ENCODE measurements at regions not wholly inside any gene's neighbourhood (a gene's known extent, or its start where the extent isn't known, plus 50 kb on each side); places are given as distances from the start of the nearest gene placed in this dataset.

- no peaks in the 10 kb centered on the region for H3K27me3 ChIP-seq (ENCODE audit: control insufficient read depth, insufficient read depth, low read length)
- WGBS (ENCODE audit: insufficient coverage, insufficient read length), result no CpG with 5 or more reads among the region's 4 CpGs
- H3K9me3 ChIP-seq (ENCODE audit: control insufficient read depth, insufficient read depth, low read length), result no peaks in the 10 kb centered on the region
- no peak for DNase-seq (ENCODE audit: low read depth, low spot score)
- H3K4me1 ChIP-seq (ENCODE audit: control insufficient read depth, insufficient read depth, low read length), result peaks cover 2% of the 10 kb centered on the region; the same call in 1 of the 2 replicates
- H3K27ac ChIP-seq (ENCODE audit: low read length), result no peak overlapping the region
- no peak overlapping the region for H3K4me3 ChIP-seq (ENCODE audit: low read length)
- no peaks in the 10 kb centered on the region for H3K36me3 ChIP-seq (ENCODE audit: control insufficient read depth, insufficient read depth, low read length)
These were observed 180.8 kb upstream of the CST7 start for GRCh38 chr20:24768201-24768636.

DNA sequence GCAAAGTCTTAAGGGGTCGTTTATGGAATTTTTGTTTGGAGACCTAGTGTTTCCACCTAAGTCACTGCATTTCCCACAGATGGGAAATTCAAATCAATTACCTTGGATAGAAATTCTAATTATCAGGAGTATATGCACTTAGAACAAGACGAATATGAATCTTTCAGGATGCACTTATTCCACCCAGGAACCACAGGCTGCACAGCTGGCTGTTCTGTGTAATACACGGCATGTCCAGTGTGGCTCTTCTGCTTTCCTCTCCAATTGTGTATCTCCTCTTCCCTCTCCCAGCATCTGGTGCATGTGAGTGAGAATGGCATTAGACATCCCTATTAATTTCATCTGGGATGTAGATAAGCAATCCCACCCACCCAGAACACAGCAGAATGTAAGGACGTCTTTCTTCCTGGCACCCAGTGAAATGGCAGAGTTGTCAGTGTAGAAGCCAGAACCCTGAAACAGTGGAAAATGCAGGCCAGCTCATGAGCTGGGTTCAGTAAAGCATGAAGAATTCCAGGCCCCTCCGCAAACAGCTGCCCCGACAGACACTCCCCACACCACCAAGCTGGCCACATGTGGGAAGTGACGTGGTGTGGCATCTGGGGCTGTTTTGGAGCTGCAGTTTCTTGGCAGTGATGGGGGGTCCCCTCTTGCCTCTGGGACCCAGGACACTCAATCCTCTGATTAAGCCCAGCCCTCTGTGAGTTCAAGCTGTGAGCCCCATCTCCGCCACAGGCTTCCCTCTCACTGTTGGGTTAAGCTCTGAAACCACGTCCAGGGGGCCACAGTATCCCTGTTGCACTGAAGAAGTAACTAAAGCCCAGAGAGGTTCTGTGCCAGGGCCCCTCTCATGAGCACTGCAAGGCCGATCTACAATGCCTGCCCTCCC lies 180.1 kb upstream of the CST7 start:
- DNase-seq (ENCODE audit: low read depth, low spot score), result no peak
- H3K9me3 ChIP-seq (ENCODE audit: control insufficient read depth, insufficient read depth, low read length), result no peaks in the 10 kb centered on the region
- no peak overlapping the region for H3K4me3 ChIP-seq (ENCODE audit: low read length)
- no CpG with 5 or more reads among the region's 10 CpGs for WGBS (ENCODE audit: insufficient coverage, insufficient read length)
- H3K4me1 ChIP-seq (ENCODE audit: control insufficient read depth, insufficient read depth, low read length), result peaks cover 2% of the 10 kb centered on the region; the same call in 1 of the 2 replicates
- H3K36me3 ChIP-seq (ENCODE audit: control insufficient read depth, insufficient read depth, low read length), result no peaks in the 10 kb centered on the region
- H3K27ac ChIP-seq (ENCODE audit: low read length), result no peak overlapping the region
- H3K27me3 ChIP-seq (ENCODE audit: control insufficient read depth, insufficient read depth, low read length), result no peaks in the 10 kb centered on the region

DNA sequence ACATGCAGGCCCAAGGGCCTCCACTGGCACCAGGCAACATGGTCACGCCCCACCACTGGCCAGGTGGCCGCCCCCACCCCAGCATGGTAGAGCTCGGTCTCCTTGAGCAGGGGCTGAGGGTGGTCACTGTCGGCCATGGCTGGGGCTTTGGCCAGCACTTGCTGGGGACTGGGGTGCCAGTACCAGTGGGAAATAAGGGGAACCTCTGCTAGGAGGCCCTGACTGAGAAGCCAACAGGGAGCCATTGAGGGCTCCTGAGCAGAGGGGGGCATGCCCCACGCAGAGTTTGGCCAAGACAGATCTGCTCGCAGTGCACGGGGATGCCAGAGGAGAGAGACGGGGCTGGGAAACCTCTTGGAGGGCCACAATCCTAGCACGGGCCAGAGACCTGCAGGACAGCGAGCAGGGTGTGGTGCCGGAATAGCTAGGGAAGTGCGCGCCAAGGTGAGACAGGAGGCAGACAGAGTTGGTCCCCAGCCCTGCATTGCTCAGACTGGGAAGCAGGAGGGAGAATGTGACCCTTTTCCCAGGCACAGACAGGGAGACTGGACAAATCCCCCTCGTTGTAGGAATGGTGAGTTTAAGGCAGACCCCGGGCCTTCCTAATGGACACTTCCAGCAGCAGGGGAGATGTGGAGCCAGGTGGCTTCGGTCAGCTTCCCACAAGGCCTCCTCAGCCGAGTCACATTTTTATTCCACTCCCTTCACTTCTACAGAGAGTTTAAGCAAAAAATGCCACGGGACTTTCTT lies 179.0 kb upstream of the CST7 start:
- Histone ChIP-seq H3K36me3 (ENCODE audit: control insufficient read depth, insufficient read depth, low read length) (no peaks in the 10 kb centered on the region), H3K4me3 (ENCODE audit: low read length) (no peak overlapping the region), H3K27me3 (ENCODE audit: control insufficient read depth, insufficient read depth, low read length) (no peaks in the 10 kb centered on the region), H3K27ac (ENCODE audit: low read length) (no peak overlapping the region), H3K4me1 (ENCODE audit: control insufficient read depth, insufficient read depth, low read length) (peaks cover 2% of the 10 kb centered on the region; the same call in 1 of the 2 replicates), H3K9me3 (ENCODE audit: control insufficient read depth, insufficient read depth, low read length) (no peaks in the 10 kb centered on the region)
- WGBS (ENCODE audit: insufficient coverage, insufficient read length), result no CpG with 5 or more reads among the region's 18 CpGs
- DNase-seq (ENCODE audit: low read depth, low spot score), result no peak

DNA sequence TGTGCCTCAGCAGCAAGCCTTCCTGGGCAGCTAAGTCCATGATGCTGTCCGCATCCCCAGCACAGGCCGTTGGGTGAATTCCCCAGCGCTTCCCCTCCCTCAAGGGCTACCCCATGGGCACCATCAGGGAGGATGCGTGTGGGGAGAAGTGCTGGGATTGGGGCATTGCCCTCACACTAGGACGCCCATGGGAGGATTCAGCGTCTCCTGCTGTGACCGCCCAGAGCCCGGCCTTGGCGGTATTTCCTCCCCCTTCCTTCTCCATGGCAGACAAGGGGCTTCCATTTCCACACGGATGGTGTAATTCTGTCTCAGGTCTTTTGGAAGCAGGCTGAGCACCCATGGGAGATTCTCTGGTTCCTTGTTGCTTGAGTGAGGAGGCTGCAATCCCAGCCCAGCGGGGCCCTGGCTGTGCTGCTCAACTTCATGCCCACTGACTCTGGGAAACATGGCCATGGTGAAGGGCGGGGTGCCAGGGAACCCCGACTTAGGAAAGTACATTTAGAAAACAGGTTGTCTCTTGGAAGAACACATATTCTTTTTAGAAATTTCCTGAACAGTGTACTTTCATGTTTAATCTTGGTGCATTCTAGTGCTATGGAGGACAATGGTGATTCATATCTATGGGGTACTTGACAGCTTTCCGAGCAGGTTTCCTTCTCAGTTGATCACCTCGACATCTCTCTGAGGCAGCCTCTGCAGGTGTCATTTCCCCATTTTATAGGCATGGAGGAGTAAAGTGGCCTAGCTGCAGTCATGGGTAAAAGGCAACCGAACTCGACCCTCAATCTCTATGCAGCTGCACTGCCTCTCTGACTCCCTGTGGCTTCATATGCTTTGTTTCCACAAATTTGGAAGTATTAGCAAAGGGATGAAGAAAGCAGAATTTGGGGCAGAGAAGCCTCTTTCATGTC lies 178.2 kb upstream of the CST7 start:
- H3K9me3 ChIP-seq (ENCODE audit: control insufficient read depth, insufficient read depth, low read length), result no peaks in the 10 kb centered on the region
- no peaks in the 10 kb centered on the region for H3K27me3 ChIP-seq (ENCODE audit: control insufficient read depth, insufficient read depth, low read length)
- no peak for DNase-seq (ENCODE audit: low read depth, low spot score)
- H3K36me3 ChIP-seq (ENCODE audit: control insufficient read depth, insufficient read depth, low read length), result no peaks in the 10 kb centered on the region
- no peak overlapping the region for H3K4me3 ChIP-seq (ENCODE audit: low read length)
- H3K27ac ChIP-seq (ENCODE audit: low read length), result no peak overlapping the region
- peaks cover 2% of the 10 kb centered on the region; the same call in 1 of the 2 replicates for H3K4me1 ChIP-seq (ENCODE audit: control insufficient read depth, insufficient read depth, low read length)
- WGBS (ENCODE audit: insufficient coverage, insufficient read length), result no CpG with 5 or more reads among the region's 17 CpGs

DNA sequence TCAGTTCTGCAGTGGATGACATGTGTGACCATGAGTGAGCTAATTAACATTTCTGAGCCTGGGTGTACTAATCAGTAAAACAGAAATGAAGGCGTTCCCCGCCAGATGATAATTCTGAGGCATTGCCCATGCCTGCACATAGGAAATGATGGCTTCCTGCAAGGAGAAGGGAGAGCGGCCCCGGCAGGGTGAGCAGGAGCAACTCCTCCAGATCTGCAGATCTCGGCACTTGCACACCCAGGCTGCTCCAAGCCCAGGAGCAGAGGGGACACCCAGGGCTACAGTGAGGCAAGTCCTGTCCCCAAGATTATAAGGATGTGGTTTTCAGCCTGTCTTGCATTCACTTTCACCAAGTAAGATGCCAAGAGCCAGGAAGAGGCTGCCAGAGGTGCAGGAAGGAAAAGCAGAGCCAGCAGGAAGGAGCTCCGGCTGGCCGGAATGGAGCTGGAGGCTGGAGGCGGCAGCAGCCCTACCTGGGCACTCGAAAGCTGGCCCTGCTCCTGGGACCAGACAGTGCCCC lies 177.5 kb upstream of the CST7 start:
- H3K27me3 ChIP-seq (ENCODE audit: control insufficient read depth, insufficient read depth, low read length), result no peaks in the 10 kb centered on the region
- peaks cover 2% of the 10 kb centered on the region; the same call in 1 of the 2 replicates for H3K4me1 ChIP-seq (ENCODE audit: control insufficient read depth, insufficient read depth, low read length)
- H3K27ac ChIP-seq (ENCODE audit: low read length), result no peak overlapping the region
- H3K36me3 ChIP-seq (ENCODE audit: control insufficient read depth, insufficient read depth, low read length), result no peaks in the 10 kb centered on the region
- H3K9me3 ChIP-seq (ENCODE audit: control insufficient read depth, insufficient read depth, low read length), result no peaks in the 10 kb centered on the region
- DNase-seq (ENCODE audit: low read depth, low spot score), result no peak
- no CpG with 5 or more reads among the region's 9 CpGs for WGBS (ENCODE audit: insufficient coverage, insufficient read length)
- H3K4me3 ChIP-seq (ENCODE audit: low read length), result no peak overlapping the region

DNA sequence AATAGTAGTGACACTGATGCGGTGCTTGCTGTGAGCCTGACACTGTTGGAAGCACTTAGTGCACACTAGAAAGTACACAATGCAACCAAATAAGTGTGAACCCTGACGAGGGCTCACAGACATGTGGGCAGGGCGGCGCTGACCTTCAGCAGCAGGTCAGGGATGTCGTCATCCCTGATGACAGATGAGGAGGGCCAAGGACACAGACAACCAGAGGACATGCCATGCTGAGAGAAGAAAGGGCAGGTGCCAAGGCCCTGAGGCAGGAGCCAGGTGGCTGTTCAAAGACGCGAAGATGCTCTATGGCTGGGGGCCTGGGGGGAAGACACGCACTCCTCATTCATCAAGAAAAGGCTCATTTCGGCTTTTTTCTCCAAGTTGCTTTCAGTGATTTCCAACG lies 176.4 kb upstream of the CST7 start:
- WGBS (ENCODE audit: insufficient coverage, insufficient read length), result no CpG with 5 or more reads among the region's 10 CpGs
- Histone ChIP-seq H3K4me1 (ENCODE audit: control insufficient read depth, insufficient read depth, low read length) (peaks cover 2% of the 10 kb centered on the region; the same call in 1 of the 2 replicates), H3K27me3 (ENCODE audit: control insufficient read depth, insufficient read depth, low read length) (no peaks in the 10 kb centered on the region)

GRCh38 chr20:24773168-24773567 lies 175.9 kb upstream of the CST7 start:
- peaks cover under 1% of the 10 kb centered on the region; the same call in 1 of the 2 replicates for H3K4me1 ChIP-seq (ENCODE audit: control insufficient read depth, insufficient read depth, low read length)
- DNase-seq (ENCODE audit: low read depth, low spot score), result no peak
- no peak overlapping the region for H3K4me3 ChIP-seq (ENCODE audit: low read length)
- no peaks in the 10 kb centered on the region for H3K9me3 ChIP-seq (ENCODE audit: control insufficient read depth, insufficient read depth, low read length)
- H3K36me3 ChIP-seq (ENCODE audit: control insufficient read depth, insufficient read depth, low read length), result no peaks in the 10 kb centered on the region
- H3K27ac ChIP-seq (ENCODE audit: low read length), result no peak overlapping the region
- no CpG with 5 or more reads among the region's 5 CpGs for WGBS (ENCODE audit: insufficient coverage, insufficient read length)
- no peaks in the 10 kb centered on the region for H3K27me3 ChIP-seq (ENCODE audit: control insufficient read depth, insufficient read depth, low read length)

More for the DNA sequence above, 176.4 kb upstream of the CST7 start:
- Histone ChIP-seq H3K36me3 (ENCODE audit: control insufficient read depth, insufficient read depth, low read length) (no peaks in the 10 kb centered on the region), H3K4me3 (ENCODE audit: low read length) (no peak overlapping the region), H3K27ac (ENCODE audit: low read length) (no peak overlapping the region), H3K9me3 (ENCODE audit: control insufficient read depth, insufficient read depth, low read length) (no peaks in the 10 kb centered on the region)
- no peak for DNase-seq (ENCODE audit: low read depth, low spot score)

DNA sequence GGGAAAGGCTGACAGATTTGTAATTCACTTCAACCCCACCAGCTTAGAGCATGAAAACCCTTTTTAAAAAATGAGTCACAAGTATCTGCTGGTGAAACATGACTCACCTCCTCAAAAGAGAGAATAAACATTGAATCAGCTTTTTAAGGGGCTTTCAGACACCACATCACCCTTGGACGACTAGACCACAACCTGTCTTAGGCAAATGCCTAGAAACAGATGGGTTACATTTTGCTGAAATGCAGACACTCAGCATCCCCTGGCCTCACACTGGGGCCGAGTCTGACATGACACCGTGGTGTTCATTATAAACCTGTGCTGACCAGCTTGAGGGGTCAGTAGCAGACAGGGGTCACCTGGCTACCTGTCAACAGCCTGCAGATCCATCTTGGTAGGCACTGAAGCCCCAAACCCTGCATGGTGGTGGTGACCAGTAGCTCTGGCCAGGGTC lies 175.3 kb upstream of the CST7 start:
- H3K36me3 ChIP-seq (ENCODE audit: control insufficient read depth, insufficient read depth, low read length), result no peaks in the 10 kb centered on the region
- no peak for DNase-seq (ENCODE audit: low read depth, low spot score)
- no peak overlapping the region for H3K4me3 ChIP-seq (ENCODE audit: low read length)
- no peaks in the 10 kb centered on the region for H3K27me3 ChIP-seq (ENCODE audit: control insufficient read depth, insufficient read depth, low read length)
- WGBS (ENCODE audit: insufficient coverage, insufficient read length), result no CpG with 5 or more reads among the region's 3 CpGs
- no peak overlapping the region for H3K27ac ChIP-seq (ENCODE audit: low read length)
- H3K9me3 ChIP-seq (ENCODE audit: control insufficient read depth, insufficient read depth, low read length), result no peaks in the 10 kb centered on the region
- no peaks in the 10 kb centered on the region for H3K4me1 ChIP-seq (ENCODE audit: control insufficient read depth, insufficient read depth, low read length)

DNA sequence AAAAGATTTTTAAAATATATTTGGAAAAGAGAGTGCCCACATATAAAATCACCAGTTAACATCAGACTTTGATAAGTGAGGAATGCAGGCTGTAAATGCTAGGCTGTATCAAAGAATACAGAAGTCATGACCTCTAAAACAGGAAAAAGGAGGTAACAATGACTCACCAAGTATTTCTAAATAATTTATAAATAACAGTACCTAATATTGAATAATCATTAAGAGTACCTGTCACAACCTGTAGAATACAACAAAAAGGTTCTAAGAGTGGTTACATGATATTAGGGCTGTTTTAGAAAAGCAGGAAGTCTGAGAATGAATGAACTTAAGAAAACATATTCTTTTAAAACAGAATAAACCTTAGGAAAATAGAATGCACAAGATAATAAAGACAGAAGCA lies 173.1 kb upstream of the CST7 start:
- Histone ChIP-seq H3K4me1 (ENCODE audit: control insufficient read depth, insufficient read depth, low read length) (no peaks in the 10 kb centered on the region), H3K27me3 (ENCODE audit: control insufficient read depth, insufficient read depth, low read length) (no peaks in the 10 kb centered on the region), H3K36me3 (ENCODE audit: control insufficient read depth, insufficient read depth, low read length) (no peaks in the 10 kb centered on the region), H3K27ac (ENCODE audit: low read length) (no peak overlapping the region), H3K9me3 (ENCODE audit: control insufficient read depth, insufficient read depth, low read length) (no peaks in the 10 kb centered on the region), H3K4me3 (ENCODE audit: low read length) (no peak overlapping the region)
- DNase-seq (ENCODE audit: low read depth, low spot score), result no peak
